ENCODE measurements at regions not wholly inside any gene's neighbourhood (a gene's known extent, or its start where the extent isn't known, plus 50 kb on each side); places are given as distances from the start of the nearest gene placed in this dataset.
"Not testable (repeated sequence)": the region's sequence is repeated elsewhere in the genome, so short reads cannot be mapped to it uniquely, and the experiment has no call there.

DNA sequence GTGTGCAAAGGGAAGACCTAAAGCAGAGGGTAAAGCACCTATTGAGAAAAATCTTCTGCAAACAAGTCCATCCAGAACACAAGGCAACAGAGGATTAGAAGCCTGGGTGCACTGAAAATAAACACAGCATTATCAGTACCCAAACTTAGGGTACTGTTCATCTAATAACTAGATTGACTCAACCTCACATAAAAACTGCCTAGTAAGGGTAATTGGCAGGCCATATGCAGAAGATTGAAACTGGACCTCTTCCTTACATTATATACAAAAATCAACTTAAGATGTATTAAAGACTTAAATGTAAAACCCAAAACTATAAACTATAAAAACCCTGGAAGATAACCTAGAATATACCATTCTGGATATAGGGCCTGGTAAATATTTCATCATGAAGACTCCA, 91.2 kb upstream of the SIRPG start:
- no peaks in the 10 kb centered on the region for H3K36me3 ChIP-seq
- DNase-seq: no peak
- no peaks in the 10 kb centered on the region for H3K27me3 ChIP-seq
- H3K4me1 ChIP-seq: no peaks in the 10 kb centered on the region
- H3K4me3 ChIP-seq: no peak overlapping the region
- H3K9me3 ChIP-seq: no peaks in the 10 kb centered on the region
- intact Hi-C loops (cut with DNase I): no loop called here
- H3K27ac ChIP-seq: no peak overlapping the region
- TF ChIP-seq POLR2AphosphoS5 (IDR thresholded peaks at IDR 0.05) (no peak), POLR2A (IDR thresholded peaks at IDR 0.05) (no peak), EP300 (IDR thresholded peaks at IDR 0.05) (no peak)
- TF ChIP-seq, protein P1, sequence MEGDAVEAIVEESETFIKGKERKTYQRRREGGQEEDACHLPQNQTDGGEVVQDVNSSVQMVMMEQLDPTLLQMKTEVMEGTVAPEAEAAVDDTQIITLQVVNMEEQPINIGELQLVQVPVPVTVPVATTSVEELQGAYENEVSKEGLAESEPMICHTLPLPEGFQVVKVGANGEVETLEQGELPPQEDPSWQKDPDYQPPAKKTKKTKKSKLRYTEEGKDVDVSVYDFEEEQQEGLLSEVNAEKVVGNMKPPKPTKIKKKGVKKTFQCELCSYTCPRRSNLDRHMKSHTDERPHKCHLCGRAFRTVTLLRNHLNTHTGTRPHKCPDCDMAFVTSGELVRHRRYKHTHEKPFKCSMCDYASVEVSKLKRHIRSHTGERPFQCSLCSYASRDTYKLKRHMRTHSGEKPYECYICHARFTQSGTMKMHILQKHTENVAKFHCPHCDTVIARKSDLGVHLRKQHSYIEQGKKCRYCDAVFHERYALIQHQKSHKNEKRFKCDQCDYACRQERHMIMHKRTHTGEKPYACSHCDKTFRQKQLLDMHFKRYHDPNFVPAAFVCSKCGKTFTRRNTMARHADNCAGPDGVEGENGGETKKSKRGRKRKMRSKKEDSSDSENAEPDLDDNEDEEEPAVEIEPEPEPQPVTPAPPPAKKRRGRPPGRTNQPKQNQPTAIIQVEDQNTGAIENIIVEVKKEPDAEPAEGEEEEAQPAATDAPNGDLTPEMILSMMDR (IDR thresholded peaks at IDR 0.05): no peak

DNA sequence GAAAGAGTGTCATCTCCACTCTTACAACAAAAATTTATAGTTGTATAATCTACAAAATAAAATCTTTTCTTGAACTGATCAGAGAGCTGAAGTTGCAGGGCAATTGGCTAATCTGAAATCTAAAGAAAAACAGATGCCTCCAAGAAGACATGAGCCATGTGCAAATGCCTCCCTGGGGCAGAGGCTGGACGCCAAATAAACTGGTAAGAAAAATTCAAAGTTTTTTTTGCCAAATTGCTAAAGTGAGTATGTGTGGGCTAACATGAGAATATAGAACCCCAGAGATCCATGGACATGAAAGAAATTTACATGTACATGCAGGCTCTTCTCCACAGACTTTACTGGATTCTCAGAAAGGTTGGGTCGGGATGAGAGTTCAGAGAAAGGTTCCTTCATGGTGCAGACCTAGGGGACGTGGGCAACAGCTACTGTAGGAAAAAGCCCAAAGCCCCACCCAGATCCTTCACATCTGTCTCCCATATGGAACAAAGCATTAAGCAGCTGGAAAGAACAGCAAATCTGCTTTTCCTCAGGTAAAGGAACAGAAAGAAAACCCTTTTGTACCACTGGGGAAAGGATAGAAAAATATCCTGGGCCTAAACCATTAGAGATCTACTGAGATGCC, 90.5 kb upstream of the SIRPG start:
- Histone ChIP-seq H3K27ac (no peak overlapping the region), H3K36me3 (no peaks in the 10 kb centered on the region), H3K27me3 (no peaks in the 10 kb centered on the region), H3K4me1 (no peaks in the 10 kb centered on the region), H3K9me3 (no peaks in the 10 kb centered on the region), H3K4me3 (no peak overlapping the region)
- intact Hi-C loops (cut with DNase I): no loop called here
- DNase-seq: no peak
- no peak for TF ChIP-seq POLR2AphosphoS5 (IDR thresholded peaks at IDR 0.05)
- no peak for TF ChIP-seq POLR2A (IDR thresholded peaks at IDR 0.05)
- TF ChIP-seq, protein P1 (IDR thresholded peaks at IDR 0.05): no peak
- TF ChIP-seq EP300 (IDR thresholded peaks at IDR 0.05): no peak
- 75 to 87% methylated on average over 3 of the region's 3 CpGs for WGBS, 2 donors

DNA sequence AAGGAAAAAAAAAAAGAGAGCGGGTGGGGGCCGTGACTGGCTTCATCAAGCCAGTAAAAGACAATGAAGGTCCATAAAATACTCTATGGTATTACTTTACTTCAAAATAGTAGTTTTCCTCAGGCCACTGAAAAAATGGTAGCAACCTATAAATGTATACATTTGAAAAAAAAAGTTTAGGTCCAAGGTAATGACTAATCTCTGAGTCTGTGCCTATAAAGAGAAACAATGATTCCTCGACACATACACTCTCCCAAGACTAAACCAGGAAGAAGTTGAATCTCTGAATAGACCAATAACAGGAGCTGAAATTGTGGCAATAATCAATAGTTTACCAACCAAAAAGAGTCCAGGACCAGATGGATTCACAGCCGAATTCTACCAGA, 84.5 kb upstream of the SIRPG start:
- H3K9me3 ChIP-seq; H3K4me1 ChIP-seq; H3K27ac ChIP-seq; DNase-seq; H3K36me3 ChIP-seq; H3K27me3 ChIP-seq; H3K4me3 ChIP-seq; intact Hi-C loops (cut with DNase I): not testable (repeated sequence)
- 47 to 57% methylated on average over 3 of the region's 4 CpGs for WGBS, 2 donors

DNA sequence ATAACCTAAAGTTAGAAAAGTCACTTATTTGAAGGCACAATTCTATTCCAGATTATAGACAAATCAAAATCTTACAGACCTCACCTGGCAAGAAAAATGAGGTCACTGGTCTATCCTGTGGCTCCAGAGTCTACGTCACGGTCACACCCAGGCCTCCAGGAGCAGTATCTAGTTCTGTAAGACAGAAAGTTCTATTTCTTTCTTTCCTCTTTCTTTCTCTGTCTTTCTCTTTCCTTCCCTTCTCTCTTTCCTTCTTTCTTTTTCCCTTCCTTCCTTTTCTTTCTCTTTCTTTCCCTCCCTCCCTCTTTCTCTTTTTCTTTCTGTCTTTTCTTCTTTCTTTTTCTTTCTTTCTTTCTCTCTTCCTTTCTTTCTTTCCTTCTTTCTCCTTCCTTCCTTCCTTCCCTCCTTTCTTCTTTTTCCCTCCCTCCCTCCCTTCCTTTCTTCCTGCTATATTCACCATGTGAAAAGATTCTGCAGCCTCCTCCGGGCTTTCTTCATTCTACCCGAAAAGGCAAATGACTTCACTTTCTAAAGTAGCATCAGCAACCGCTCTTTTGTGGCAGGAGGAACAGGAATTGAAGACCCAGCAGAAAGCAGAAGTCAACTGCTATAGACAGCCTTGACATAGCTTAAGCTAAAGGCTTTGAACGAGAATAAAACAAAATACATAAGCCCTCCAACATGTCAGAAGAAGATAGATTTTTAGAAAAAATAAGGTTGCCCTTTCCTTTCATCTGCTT, 83.9 kb upstream of the SIRPG start:
- Histone ChIP-seq H3K9me3 (no peaks in the 10 kb centered on the region), H3K27ac (no peak overlapping the region), H3K4me3 (no peak overlapping the region), H3K36me3 (no peaks in the 10 kb centered on the region), H3K27me3 (no peaks in the 10 kb centered on the region), H3K4me1 (no peaks in the 10 kb centered on the region)
- intact Hi-C loops (cut with DNase I): no loop called here
- DNase-seq: no peak
- WGBS, 2 donors: 53 to 72% methylated on average over 6 of the region's 6 CpGs
- TF ChIP-seq POLR2A (IDR thresholded peaks at IDR 0.05): no peak
- no peak for TF ChIP-seq POLR2AphosphoS5 (IDR thresholded peaks at IDR 0.05)
- TF ChIP-seq EP300 (IDR thresholded peaks at IDR 0.05): no peak
- TF ChIP-seq, protein P1 (IDR thresholded peaks at IDR 0.05): no peak

DNA sequence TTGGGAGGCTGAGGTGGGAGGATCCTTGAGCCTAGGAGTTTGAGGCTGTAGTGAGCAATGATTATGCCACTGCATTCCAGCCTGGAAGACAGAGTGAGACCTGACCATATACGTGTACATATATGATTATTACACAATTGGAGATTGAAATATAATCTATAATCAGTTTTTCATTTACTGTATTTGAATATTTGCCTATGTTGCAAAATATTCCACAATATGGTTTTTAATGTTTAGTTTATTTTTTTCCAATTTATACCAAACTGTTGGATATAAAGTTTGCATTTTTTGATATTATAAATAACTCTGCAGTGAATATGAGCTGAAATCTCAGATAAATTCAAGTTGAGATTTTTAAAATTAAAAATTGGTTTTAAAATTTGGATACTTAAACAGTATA, 79.6 kb upstream of the SIRPG start:
- intact Hi-C loops (cut with DNase I): no loop called here
- Histone ChIP-seq H3K9me3 (no peaks in the 10 kb centered on the region), H3K4me1 (no peaks in the 10 kb centered on the region), H3K36me3 (no peaks in the 10 kb centered on the region), H3K27ac (no peak overlapping the region), H3K4me3 (no peak overlapping the region), H3K27me3 (no peaks in the 10 kb centered on the region)
- DNase-seq: no peak
- WGBS, 2 donors: 85 to 86% methylated on average over 1 of the region's 1 CpG
- TF ChIP-seq, protein P1 (IDR thresholded peaks at IDR 0.05): no peak
- TF ChIP-seq EP300 (IDR thresholded peaks at IDR 0.05) (no peak), POLR2A (IDR thresholded peaks at IDR 0.05) (no peak), POLR2AphosphoS5 (IDR thresholded peaks at IDR 0.05) (no peak)
